ENCODE measurements at regions not wholly inside any gene's neighbourhood (a gene's known extent, or its start where the extent isn't known, plus 50 kb on each side); places are given as distances from the start of the nearest gene placed in this dataset.

GRCh38 chr15:66934868-66935520 is 130.4 kb upstream of the SMAD3 start (continued):
- TF ChIP-seq RNF219 (CRISPR knock-in tag; IDR thresholded peaks at IDR 0.05) (no peak), NBN (IDR thresholded peaks at IDR 0.05; ENCODE audit: low read depth) (no peak), ZBTB34 (CRISPR knock-in tag; IDR thresholded peaks at IDR 0.05) (no peak), ZSCAN32 (CRISPR knock-in tag; IDR thresholded peaks at IDR 0.05) (no peak), ZNF174 (CRISPR knock-in tag; IDR thresholded peaks at IDR 0.05) (no peak)
- TF ChIP-seq, protein P1, sequence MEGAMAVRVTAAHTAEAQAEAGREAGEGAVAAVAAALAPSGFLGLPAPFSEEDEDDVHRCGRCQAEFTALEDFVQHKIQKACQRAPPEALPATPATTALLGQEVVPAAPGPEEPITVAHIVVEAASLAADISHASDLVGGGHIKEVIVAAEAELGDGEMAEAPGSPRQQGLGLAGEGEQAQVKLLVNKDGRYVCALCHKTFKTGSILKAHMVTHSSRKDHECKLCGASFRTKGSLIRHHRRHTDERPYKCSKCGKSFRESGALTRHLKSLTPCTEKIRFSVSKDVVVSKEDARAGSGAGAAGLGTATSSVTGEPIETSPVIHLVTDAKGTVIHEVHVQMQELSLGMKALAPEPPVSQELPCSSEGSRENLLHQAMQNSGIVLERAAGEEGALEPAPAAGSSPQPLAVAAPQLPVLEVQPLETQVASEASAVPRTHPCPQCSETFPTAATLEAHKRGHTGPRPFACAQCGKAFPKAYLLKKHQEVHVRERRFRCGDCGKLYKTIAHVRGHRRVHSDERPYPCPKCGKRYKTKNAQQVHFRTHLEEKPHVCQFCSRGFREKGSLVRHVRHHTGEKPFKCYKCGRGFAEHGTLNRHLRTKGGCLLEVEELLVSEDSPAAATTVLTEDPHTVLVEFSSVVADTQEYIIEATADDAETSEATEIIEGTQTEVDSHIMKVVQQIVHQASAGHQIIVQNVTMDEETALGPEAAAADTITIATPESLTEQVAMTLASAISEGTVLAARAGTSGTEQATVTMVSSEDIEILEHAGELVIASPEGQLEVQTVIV (CRISPR knock-in tag; IDR thresholded peaks at IDR 0.05; ENCODE audit: borderline replicate concordance): no peak
